ENCODE measurements at regions not wholly inside any gene's neighbourhood (a gene's known extent, or its start where the extent isn't known, plus 50 kb on each side); places are given as distances from the start of the nearest gene placed in this dataset.

GRCh38 chr17:71535321-71535720 is 585.5 kb upstream of the SOX9 start:
- Histone ChIP-seq H3K4me1 (replicated peaks in 1 of 4; ENCODE audit: control insufficient read depth in 3 of 4, insufficient read depth in 4 of 4, low read length in 3 of 4) (no peaks in the 10 kb centered on the region), H2BK15ac (ENCODE audit: low read length) (no peak overlapping the region), H3K79me1 (ENCODE audit: low read depth, low read length) (no peaks in the 10 kb centered on the region), H2BK20ac (ENCODE audit: low read length) (no peak overlapping the region), H2BK12ac (ENCODE audit: low read depth, low read length) (no peak overlapping the region), H3K4me3 (ENCODE audit: extremely low read depth in 1 of 4, insufficient read depth in 2 of 4, low read depth in 3 of 4, low read length in 4 of 4) (no peak overlapping the region), H4K91ac (replicated peaks; ENCODE audit: insufficient read length, low read length) (no peak overlapping the region), H3K4me2 (ENCODE audit: insufficient read depth in 1 of 2, low read depth in 2 of 2, low read length in 2 of 2) (no peak overlapping the region), H4K20me1 (replicated peaks in 1 of 2; ENCODE audit: control insufficient read depth in 1 of 2, insufficient read depth in 2 of 2, low read length in 2 of 2) (no peaks in the 10 kb centered on the region), H3K79me2 (ENCODE audit: control insufficient read depth in 1 of 2, insufficient read depth in 2 of 2, low read length in 2 of 2) (no peaks in the 10 kb centered on the region), H2BK5ac (ENCODE audit: low read depth, low read length) (no peak overlapping the region), H3K36me3 (ENCODE audit: control insufficient read depth in 2 of 4, insufficient read depth in 4 of 4, low read length in 3 of 4) (no peaks in the 10 kb centered on the region), H3K14ac (ENCODE audit: insufficient read length) (no peak overlapping the region), H3K23me2 (ENCODE audit: low read depth, low read length) (no peaks in the 10 kb centered on the region; the same call in 1 of the 2 replicates), H3K4ac (replicated peaks; ENCODE audit: insufficient read length, low read depth, low read length) (no peak overlapping the region), H3K9me3 (ENCODE audit: insufficient read depth in 2 of 2, low read depth in 1 of 2, low read length in 1 of 2) (peaks cover 0 to 3% of the 10 kb centered on the region in 2 experiments; a peak in 2 of 4 replicates), H4K5ac (ENCODE audit: insufficient read length, low read depth, low read length) (no peak overlapping the region), H3K23ac (ENCODE audit: insufficient read length) (no peak overlapping the region), H3K9ac (replicated peaks in 1 of 4; ENCODE audit: extremely low read depth in 1 of 4, low read depth in 3 of 4, low read length in 3 of 4) (no peak overlapping the region), H2AFZ (ENCODE audit: low read length) (no peak overlapping the region), H3K56ac (replicated peaks; ENCODE audit: insufficient read length, low read depth, low read length) (no peak overlapping the region), H3K18ac (ENCODE audit: extremely low read depth, low read length) (no peak overlapping the region), H4K8ac (ENCODE audit: extremely low read depth, insufficient read depth, low read length) (no peak overlapping the region), H3K27me3 (replicated peaks in 1 of 4; ENCODE audit: control insufficient read depth in 3 of 4, extremely low read depth in 1 of 4, insufficient read depth in 3 of 4, low read length in 3 of 4) (no peaks in the 10 kb centered on the region), H3K27ac (ENCODE audit: low read depth, low read length) (no peak overlapping the region), H2BK120ac (replicated peaks; ENCODE audit: low read depth, low read length) (no peak overlapping the region), H2AK5ac (ENCODE audit: low read depth, low read length) (no peak overlapping the region)
- ChIA-PET POLR2A (ENCODE audit: partially characterized antibody) (no interaction called here), CTCF (ENCODE audit: partially characterized antibody) (interaction anchor here (1.2 kb wide), 1 partner anchor 9 kb away, joined by 3 read pairs; no protein-coding TSS in a partner anchor)
- WGBS, 2 experiments (ENCODE audit: extremely low coverage in 1 of 2, insufficient coverage in 1 of 2, insufficient read length in 1 of 2, insufficient replicate concordance in 2 of 2, low coverage in 1 of 2, low lambda C conversion rate in 2 of 2, missing lambda C conversion rate in 1 of 2) = 93% methylated on average over 3 of the region's 3 CpGs; no CpG with 5 or more reads in 1 of the 2 experiments
- no peak for DNase-seq (ENCODE audit: low read depth in 1 of 2, low spot score in 2 of 2)
- FAIRE-seq = no peak
- no peak for TF ChIP-seq KDM5A (IDR thresholded peaks at IDR 0.05; ENCODE audit: low read length)
- TF ChIP-seq FOSL1 (IDR thresholded peaks at IDR 0.05; ENCODE audit: insufficient read depth, low read depth, low read length) = no peak
- TF ChIP-seq, protein P1, sequence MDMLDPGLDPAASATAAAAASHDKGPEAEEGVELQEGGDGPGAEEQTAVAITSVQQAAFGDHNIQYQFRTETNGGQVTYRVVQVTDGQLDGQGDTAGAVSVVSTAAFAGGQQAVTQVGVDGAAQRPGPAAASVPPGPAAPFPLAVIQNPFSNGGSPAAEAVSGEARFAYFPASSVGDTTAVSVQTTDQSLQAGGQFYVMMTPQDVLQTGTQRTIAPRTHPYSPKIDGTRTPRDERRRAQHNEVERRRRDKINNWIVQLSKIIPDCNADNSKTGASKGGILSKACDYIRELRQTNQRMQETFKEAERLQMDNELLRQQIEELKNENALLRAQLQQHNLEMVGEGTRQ (IDR thresholded peaks at IDR 0.05; ENCODE audit: low read length) = no peak
- no peak for TF ChIP-seq ASH2L (IDR thresholded peaks at IDR 0.05; ENCODE audit: low read length)
- no peak for TF ChIP-seq CHD2 (IDR thresholded peaks at IDR 0.05; ENCODE audit: low read length)
- TF ChIP-seq RXRA (IDR thresholded peaks at IDR 0.05; ENCODE audit: insufficient read depth, low read depth, low read length) = no peak
- TF ChIP-seq TAF7 (optimal IDR thresholded peaks at IDR 0.05; ENCODE audit: borderline replicate concordance, low read depth, low read length) = no peak
- no peak for TF ChIP-seq HDAC6 (IDR thresholded peaks at IDR 0.05; ENCODE audit: low read depth, low read length)
- TF ChIP-seq E2F6 (IDR thresholded peaks at IDR 0.05) = no peak
- TF ChIP-seq SP1 (IDR thresholded peaks at IDR 0.05; ENCODE audit: low read depth, low read length) = no peak
- no peak for TF ChIP-seq SIRT6 (IDR thresholded peaks at IDR 0.05; ENCODE audit: low read length)
